NB4 (cell line): ENCODE measurements at regions not wholly inside any gene's neighbourhood (a gene's known extent, or its start where the extent isn't known, plus 50 kb on each side); places are given as distances from the start of the nearest gene placed in this dataset.

Source experiments
- POLR2A ChIP-seq: IDR thresholded peaks from 2 replicates; pipeline ENCODE4 v1.6.1; 2011; ENCODE audit warnings: mild to moderate bottlenecking; ENCODE audit not compliant: insufficient read length; ENCODE audit errors: extremely low read depth
- TF ChIP-seq, protein P1 (sequence below): IDR thresholded peaks from one replicate; pipeline ENCODE4 v1.5.1; 2012; ENCODE audit warnings: low read depth, low read length
- TF ChIP-seq, protein P2 (sequence below): IDR thresholded peaks from 2 replicates; pipeline ENCODE4 v1.6.1; 2011; ENCODE audit warnings: low read depth, low read length

DNA sequence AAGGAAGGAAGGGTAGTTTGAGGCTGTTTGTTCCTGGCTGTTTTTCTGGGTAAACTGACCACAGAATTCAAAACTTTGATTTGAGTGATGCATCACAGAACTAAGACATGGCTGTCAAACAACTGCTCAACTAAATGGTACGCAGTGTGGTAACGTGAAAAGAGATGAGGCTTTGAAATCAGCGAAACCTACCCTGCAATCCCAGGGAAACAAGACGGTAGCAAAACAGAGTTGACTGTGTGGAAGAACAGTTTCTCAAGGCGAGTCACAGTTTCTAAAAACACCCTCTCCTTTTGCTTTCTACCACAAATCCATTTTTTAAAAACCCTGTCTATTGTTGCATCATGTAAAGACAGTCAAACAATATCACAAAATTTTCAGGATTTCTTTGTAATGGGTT is 156.0 kb upstream of the MAF start:
- TF ChIP-seq, protein P1, sequence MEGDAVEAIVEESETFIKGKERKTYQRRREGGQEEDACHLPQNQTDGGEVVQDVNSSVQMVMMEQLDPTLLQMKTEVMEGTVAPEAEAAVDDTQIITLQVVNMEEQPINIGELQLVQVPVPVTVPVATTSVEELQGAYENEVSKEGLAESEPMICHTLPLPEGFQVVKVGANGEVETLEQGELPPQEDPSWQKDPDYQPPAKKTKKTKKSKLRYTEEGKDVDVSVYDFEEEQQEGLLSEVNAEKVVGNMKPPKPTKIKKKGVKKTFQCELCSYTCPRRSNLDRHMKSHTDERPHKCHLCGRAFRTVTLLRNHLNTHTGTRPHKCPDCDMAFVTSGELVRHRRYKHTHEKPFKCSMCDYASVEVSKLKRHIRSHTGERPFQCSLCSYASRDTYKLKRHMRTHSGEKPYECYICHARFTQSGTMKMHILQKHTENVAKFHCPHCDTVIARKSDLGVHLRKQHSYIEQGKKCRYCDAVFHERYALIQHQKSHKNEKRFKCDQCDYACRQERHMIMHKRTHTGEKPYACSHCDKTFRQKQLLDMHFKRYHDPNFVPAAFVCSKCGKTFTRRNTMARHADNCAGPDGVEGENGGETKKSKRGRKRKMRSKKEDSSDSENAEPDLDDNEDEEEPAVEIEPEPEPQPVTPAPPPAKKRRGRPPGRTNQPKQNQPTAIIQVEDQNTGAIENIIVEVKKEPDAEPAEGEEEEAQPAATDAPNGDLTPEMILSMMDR: no peak
- no peak for TF ChIP-seq POLR2A
- TF ChIP-seq, protein P2, sequence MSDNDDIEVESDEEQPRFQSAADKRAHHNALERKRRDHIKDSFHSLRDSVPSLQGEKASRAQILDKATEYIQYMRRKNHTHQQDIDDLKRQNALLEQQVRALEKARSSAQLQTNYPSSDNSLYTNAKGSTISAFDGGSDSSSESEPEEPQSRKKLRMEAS: no peak
